SU-DHL-6 (cell line): ENCODE measurements at regions not wholly inside any gene's neighbourhood (a gene's known extent, or its start where the extent isn't known, plus 50 kb on each side); places are given as distances from the start of the nearest gene placed in this dataset.

Source experiments
- EZH2phosphoT487 ChIP-seq: fragments of 200-600 bp; sonication (generic), shearing (Covaris generic); conservative IDR thresholded peaks from 2 replicates; pipeline ENCODE4 v1.6.1; 2018; ENCODE audit warnings: mild to moderate bottlenecking, antibody characterized with exemption, low read length, moderate library complexity, mixed read lengths
- TF ChIP-seq, protein P1 (sequence below): fragments of 200-600 bp; sonication (generic); IDR thresholded peaks from one replicate; pipeline ENCODE4 v1.5.1; 2017; ENCODE audit warnings: antibody characterized with exemption, mild to moderate bottlenecking, low read length, moderate library complexity; ENCODE audit not compliant: insufficient read depth, poor library complexity, severe bottlenecking

DNA sequence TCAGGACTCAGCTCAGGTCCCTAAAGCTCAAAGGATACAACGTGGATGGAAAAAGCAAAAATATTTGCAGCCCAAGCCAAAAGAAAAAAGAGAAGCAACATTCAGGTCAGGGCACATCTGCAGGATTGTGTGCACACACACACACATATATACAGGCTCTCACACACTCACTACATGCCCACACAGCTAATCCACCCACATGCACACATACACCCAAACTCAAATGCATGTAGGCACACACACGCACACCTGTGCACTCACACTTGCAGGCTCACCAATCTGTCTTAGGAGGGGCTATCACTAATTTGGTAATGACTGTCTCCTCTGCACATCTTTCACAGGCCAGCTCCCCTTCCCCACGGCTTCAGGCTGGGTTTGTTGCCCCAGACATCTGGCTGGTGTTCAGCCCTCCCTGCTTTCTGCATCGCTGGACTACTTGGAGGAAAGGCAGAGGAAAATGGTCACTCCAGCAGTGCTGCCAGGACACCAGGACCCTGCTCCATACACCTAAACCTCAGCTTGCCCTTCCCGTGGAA lies 103.6 kb upstream of the DRD2 start:
- TF ChIP-seq, protein P1, sequence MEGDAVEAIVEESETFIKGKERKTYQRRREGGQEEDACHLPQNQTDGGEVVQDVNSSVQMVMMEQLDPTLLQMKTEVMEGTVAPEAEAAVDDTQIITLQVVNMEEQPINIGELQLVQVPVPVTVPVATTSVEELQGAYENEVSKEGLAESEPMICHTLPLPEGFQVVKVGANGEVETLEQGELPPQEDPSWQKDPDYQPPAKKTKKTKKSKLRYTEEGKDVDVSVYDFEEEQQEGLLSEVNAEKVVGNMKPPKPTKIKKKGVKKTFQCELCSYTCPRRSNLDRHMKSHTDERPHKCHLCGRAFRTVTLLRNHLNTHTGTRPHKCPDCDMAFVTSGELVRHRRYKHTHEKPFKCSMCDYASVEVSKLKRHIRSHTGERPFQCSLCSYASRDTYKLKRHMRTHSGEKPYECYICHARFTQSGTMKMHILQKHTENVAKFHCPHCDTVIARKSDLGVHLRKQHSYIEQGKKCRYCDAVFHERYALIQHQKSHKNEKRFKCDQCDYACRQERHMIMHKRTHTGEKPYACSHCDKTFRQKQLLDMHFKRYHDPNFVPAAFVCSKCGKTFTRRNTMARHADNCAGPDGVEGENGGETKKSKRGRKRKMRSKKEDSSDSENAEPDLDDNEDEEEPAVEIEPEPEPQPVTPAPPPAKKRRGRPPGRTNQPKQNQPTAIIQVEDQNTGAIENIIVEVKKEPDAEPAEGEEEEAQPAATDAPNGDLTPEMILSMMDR = no peak
- no peak for TF ChIP-seq EZH2phosphoT487
